DMS53 treated with DMSO at 0.1 percent for 48 hours (cell line): ENCODE measurements at regions not wholly inside any gene's neighbourhood (a gene's known extent, or its start where the extent isn't known, plus 50 kb on each side); places are given as distances from the start of the nearest gene placed in this dataset.
"Not testable (repeated sequence)": the region's sequence is repeated elsewhere in the genome, so short reads cannot be mapped to it uniquely, and the experiment has no call there.

Source experiments
- DNase-seq: peaks from one replicate; lab custom pipeline; 2025; ENCODE audit not compliant: unreplicated experiment; lab: John Stamatoyannopoulos, UW

DNA sequence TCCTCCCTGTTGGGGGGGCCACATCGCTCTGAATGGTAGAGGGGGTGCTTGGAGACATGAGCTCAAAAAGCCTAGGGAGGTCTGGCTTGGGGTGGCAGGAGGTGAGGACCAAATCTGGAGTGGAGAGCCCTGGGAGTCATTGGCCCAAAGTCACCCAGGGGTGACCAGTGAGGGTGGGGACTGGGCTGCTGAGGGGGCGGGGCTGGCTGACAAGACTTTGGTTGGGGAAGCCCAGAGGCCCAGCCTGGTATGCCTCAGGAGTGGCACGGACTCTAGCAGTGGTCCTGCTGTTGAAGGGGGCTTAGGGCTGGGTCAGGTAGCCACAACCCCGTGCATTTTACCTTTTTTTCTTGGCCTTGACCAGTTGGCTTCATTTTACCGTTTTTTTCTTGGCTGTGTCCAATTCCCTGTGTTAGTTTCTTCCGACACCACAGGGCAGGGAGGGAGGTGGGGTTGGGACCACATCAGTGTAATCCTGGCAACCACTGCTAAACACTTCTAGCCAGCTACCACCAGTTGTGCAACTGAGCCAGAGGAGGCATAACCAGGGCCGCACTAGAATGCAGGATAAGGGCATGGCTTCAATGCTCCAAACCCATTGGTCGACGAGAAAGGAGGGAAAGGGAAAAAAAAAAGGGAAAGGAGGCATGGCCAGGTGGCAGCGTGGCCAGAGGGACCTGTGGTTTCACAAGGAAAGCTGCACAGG, 105.3 kb upstream of the C2CD4B start:
- no peak for DNase-seq

DNA sequence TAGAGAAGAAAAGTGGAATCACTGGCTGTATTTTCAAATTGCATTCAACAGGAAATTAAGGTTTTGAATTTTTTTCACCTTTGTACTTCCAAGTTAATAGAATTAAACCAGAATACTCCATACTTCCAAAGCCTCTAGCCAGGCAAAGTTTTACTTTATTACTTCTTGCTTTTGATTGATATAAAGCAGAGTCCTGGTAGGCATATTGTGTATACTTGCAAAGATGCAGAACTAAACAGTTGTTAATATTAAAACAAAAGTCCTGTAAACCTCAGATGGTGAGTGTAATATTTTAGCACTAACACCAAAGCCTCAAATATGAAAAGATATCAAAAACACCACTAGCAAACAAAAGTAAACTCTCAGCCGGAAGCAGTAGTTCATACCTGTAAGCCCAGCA, 107.2 kb upstream of the C2CD4B start:
- no peak for DNase-seq

DNA sequence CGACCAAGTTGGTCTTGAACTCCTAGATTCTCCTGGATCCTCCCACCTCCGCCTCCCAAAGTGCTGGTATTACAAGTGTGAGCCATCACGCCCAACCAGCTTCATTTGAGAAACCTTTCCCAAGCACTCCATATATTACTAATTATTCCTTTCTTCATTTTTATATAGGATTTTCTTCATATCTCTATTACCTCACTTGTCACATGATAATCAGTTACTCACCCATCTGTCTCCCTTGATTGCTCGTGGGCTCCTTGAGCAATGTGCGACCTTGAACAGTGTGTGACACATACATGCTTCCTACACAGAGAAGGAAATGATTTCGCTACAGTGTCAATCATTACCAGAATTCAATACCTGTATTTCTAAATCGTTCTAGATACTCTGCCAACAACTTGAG, 110.7 kb upstream of the C2CD4B start:
- no peak for DNase-seq

- DNase-seq = no peak
Measured at GRCh38 chr15:62277816-62278394, 112.8 kb upstream of the C2CD4B start.

- DNase-seq = no peak
Measured at GRCh38 chr15:62278534-62278933, 113.4 kb upstream of the C2CD4B start.

DNA sequence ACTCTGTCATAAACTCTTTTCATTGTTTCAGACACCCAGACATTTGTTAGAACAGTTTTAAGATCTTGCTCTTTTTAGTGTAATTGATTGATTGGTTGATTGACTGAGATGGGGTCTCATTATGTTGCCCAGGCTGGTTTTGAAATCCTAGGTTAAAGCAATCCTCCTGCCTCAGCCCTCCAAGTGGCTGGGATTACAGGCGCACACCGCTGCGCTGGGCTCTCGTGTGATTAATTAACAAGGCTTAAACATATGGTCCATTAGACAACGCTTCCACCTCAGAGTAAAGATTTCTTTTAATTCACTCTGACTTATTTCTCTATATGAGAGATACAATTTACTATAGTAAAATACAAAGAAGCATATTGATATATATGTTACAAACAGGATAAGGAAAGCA, 114.0 kb upstream of the C2CD4B start:
- no peak for DNase-seq

GRCh38 chr15:62280625-62281024, 115.5 kb upstream of the C2CD4B start:
- peak; percentile 3 for DNase-seq

DNA sequence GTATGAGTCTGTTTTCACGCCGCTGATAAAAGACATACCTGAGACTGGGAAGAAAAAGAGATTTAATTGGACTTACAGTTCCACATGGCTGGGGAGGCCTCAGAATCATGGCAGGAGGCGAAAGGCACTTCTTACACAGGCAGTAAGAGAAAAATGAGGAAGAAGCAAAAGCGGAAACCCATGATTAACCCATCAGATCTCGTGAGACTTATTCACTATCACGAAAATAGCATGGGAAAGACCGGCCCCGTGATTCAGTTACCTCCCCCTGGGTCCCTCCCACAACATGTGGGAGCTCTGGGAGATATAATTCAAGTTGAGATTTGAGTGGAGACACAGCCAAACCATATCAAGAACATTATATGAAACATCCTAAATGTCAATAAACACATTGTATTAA, 116.7 kb upstream of the C2CD4B start:
- not testable (repeated sequence) for DNase-seq

DNA sequence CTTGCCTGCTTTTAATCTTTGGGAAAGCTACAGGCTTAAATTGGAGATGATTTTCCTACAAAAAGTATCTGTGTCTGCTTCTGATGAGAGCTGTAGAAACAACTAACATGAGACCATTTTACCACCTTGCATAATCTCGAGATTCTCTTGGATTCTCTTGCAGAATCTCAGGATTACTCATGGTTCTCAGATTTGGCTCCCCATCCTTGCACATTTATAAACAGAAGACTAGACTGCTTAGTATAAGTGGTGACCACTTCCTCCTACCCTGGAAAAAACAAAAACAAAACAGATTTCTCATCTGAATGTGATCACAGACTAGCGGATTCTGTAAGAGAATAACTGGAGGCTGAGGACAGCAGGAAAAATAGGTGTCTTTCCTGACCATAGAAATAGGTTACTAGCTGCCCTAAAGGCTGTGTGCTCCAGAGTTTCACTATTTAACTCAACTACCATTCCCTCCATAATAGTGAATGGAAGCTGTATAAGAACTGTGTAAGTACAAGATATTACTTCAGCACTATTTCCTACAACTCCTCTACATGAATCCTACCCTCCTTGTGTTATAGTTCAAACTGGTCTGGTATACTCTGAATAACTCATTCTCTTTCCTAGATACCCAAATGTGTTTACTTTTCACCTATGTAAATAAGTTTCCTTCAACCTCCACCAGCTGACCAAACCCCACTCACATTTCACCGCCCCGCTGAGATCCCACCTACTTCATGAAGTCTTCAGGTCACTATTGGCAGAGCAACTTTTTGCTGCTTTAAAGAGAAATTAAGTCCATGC, 122.2 kb upstream of the C2CD4B start:
- DNase-seq = peak; percentile 14

GRCh38 chr15:62288361-62289017, 123.4 kb upstream of the C2CD4B start:
- DNase-seq = no peak

GRCh38 chr15:62291262-62291661, 126.2 kb upstream of the C2CD4B start:
- DNase-seq = no peak

- no peak for DNase-seq
Measured at GRCh38 chr15:62296756-62297507, 131.8 kb upstream of the C2CD4B start.

DNA sequence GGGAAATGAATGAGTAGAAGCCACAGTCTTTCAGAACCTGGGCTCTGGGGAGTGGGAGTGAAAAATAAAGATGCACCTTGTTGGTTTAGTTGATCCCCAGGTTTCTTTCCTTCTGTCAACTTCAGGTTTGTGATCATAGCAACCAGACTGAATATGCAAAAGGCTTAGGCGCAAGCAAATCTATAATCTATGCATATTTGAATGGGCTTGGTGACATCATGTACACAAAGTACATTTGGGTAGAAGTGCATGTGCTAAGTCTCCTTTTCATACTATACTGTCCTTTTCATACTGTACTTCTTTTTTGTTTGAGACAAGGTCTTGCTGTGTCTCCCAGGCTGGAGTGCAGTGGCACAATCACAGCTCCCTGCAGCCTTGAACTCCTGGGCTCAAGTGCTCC, 132.4 kb upstream of the C2CD4B start:
- DNase-seq = no peak

DNA sequence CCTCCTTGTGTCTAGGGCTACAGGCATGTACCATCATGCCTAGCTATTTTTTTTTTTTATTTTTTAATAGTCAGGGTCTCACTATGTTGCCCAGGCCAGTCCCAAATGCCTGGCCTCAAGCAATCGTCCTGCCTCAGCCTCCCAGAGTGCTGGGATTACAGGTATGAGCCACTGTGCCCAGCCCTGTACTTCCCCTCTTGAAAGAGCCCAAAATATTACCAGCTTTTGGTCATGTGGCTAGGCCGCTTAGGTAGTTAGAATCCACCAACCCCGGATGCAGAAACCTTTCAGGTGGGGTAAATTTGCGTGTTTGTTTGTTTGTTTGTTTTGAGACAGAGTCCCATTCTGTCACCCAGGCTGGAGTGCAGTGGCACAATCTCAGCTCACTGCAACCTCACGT, 132.8 kb upstream of the C2CD4B start:
- no peak for DNase-seq

GRCh38 chr15:62298811-62299210, 133.7 kb upstream of the C2CD4B start:
- no peak for DNase-seq

GRCh38 chr15:62299541-62299940, 134.5 kb upstream of the C2CD4B start:
- no peak for DNase-seq

DNA sequence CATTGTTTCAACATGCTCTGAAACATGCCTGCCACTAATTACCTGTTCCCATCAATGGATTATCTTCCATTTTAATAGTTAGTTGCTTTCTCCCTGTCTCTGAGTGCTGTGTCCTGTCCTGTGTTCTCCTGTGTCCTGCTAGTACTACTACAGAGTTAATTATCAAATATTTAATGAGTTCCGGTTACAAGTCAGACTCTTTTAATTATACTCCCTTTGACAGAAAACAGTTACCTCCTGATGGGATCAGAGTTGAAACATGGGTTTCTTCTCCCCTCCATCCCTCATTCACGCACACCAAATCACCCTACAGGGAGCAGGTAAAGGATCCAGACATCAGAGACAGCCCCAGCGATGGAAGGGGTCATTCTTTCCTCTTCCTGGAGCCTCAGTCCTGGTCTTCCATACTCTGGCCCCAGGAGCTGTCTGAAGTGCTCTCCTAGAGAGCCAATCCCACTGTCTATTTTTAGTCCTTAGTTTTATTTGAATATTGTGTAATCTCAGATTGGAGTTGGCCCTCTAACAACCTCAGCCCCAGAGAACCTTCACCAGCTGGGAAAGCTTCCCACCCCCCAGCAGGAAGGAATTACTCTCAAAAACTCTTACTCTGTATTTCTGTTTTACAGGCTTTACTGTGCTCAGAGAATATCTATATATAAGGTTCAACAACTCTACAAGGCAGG, 137.0 kb upstream of the C2CD4B start:
- DNase-seq = no peak

DNA sequence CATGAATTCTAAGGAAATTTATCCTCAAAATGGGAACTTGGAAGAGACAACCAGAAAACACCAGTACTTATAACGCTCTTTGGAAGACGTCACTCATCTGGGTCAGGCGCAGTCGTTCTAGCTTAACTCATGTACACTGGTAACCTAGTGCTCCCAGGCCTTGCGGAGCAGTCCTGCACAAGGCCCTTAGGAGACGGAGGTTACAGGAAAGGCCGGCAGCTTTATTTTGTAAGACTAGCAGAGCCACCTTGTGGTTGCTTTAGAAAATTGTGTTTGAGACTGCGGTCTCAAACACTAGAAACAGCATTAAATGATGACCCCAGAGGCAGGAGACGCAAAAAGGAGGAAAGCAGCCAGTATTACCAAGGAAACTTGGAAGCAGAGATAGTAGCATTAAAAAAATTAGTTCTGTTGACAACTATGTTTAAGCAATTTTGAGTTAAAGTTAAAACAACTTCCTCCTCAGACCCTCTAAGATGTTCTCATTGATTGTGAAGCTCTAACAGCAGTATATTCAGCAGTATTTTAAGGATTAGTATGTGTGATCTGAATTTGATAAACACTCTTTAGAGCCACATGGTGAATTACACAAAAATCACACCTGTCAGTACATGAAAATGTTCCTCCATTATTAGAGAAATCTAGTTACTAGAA, 141.9 kb upstream of the C2CD4B start:
- peak; percentile 87 for DNase-seq

GRCh38 chr15:62307551-62307950, 142.5 kb upstream of the C2CD4B start:
- no peak for DNase-seq
